Ascending aorta (tissue), 2 donors: ENCODE measurements at regions not wholly inside any gene's neighbourhood (a gene's known extent, or its start where the extent isn't known, plus 50 kb on each side); places are given as distances from the start of the nearest gene placed in this dataset.

Source experiments
- DNase-seq, 2 donors: peaks; one replicate each; pipeline ENCODE4 v3.0.0-alpha.2; 2019; ENCODE audit warnings: low spot score in 2 of 2
- H3K27ac ChIP-seq, 2 donors: fragments of 200-600 bp; sonication (generic); one replicate each; pipeline ENCODE4 v1.5.1; 2016 to 2017; ENCODE audit warnings: mild to moderate bottlenecking in 1 of 2
- H3K27me3 ChIP-seq: fragments of 200-600 bp; sonication (generic); one replicate; pipeline ENCODE4 v1.5.1; 2017
- H3K36me3 ChIP-seq, 2 donors: fragments of 200-600 bp; sonication (generic); one replicate each; pipeline ENCODE4 v1.5.1; 2016
- H3K4me1 ChIP-seq, 2 donors: fragments of 200-600 bp; sonication (generic); one replicate each; pipeline ENCODE4 v1.5.1; 2016 to 2017; ENCODE audit warnings: mild to moderate bottlenecking in 1 of 2
- H3K4me3 ChIP-seq, 2 donors: fragments of 200-600 bp; sonication (generic); one replicate each; pipeline ENCODE4 v1.5.1; 2016 to 2017; ENCODE audit warnings: mild to moderate bottlenecking in 1 of 2
- H3K9me3 ChIP-seq, 2 donors: fragments of 200-600 bp; sonication (generic); one replicate each; pipeline ENCODE4 v1.5.1; 2016
- CTCF ChIP-seq, 3 experiments: fragments of 200-600 bp in 2 of 3; fragments of 450-650 bp in 1 of 3; sonication (generic) in 2 of 3; IDR thresholded peaks; one replicate each; pipeline ENCODE4 v1.5.1; 2016 to 2019; ENCODE audit warnings: antibody characterized with exemption in 3 of 3, mild to moderate bottlenecking in 1 of 3, moderate library complexity in 1 of 3
- intact Hi-C: fragments of 100-400 bp; cut with DNase I; formaldehyde crosslinking; loops from one replicate; pipeline ENCODE4 v1.15.1; 2023

- DNase-seq = no peak
- no peak overlapping the region for H3K27ac ChIP-seq
- intact Hi-C loops = no loop called here
- H3K36me3 ChIP-seq = no peaks in the 10 kb centered on the region
- no peaks in the 10 kb centered on the region for H3K9me3 ChIP-seq
- no peak overlapping the region for H3K4me3 ChIP-seq
- no peaks in the 10 kb centered on the region for H3K27me3 ChIP-seq
- TF ChIP-seq CTCF (IDR thresholded peaks at IDR 0.05) = no peak
- peaks cover 0 to 5% of the 10 kb centered on the region in 2 donors for H3K4me1 ChIP-seq
Observed at GRCh38 chr18:44624052-44624451, 56.6 kb upstream of the SETBP1 start.

GRCh38 chr18:44625386-44625785, 55.3 kb upstream of the SETBP1 start:
- Histone ChIP-seq H3K27ac (no peak overlapping the region), H3K4me3 (no peak overlapping the region), H3K27me3 (no peaks in the 10 kb centered on the region), H3K9me3 (no peaks in the 10 kb centered on the region), H3K36me3 (no peaks in the 10 kb centered on the region), H3K4me1 (peaks cover 0 to 5% of the 10 kb centered on the region in 2 donors)
- no peak for TF ChIP-seq CTCF (IDR thresholded peaks at IDR 0.05)
- DNase-seq = no peak
- intact Hi-C loops = no loop called here

GRCh38 chr18:44626236-44626635, 54.5 kb upstream of the SETBP1 start:
- TF ChIP-seq CTCF (IDR thresholded peaks at IDR 0.05) = no peak
- no peak for DNase-seq
- Histone ChIP-seq H3K4me1 (peaks cover 0 to 5% of the 10 kb centered on the region in 2 donors), H3K9me3 (no peaks in the 10 kb centered on the region), H3K36me3 (no peaks in the 10 kb centered on the region), H3K4me3 (no peak overlapping the region), H3K27ac (no peak overlapping the region), H3K27me3 (no peaks in the 10 kb centered on the region)
- intact Hi-C loops = no loop called here

GRCh38 chr18:44626807-44627206, 53.9 kb upstream of the SETBP1 start:
- intact Hi-C loops = no loop called here
- H3K4me1 ChIP-seq = peaks cover 0 to 5% of the 10 kb centered on the region in 2 donors
- no peak for TF ChIP-seq CTCF (IDR thresholded peaks at IDR 0.05)
- H3K27ac ChIP-seq = no peak overlapping the region
- DNase-seq = no peak
- H3K4me3 ChIP-seq = no peak overlapping the region
- no peaks in the 10 kb centered on the region for H3K9me3 ChIP-seq
- H3K27me3 ChIP-seq = no peaks in the 10 kb centered on the region
- no peaks in the 10 kb centered on the region for H3K36me3 ChIP-seq

- no peaks in the 10 kb centered on the region for H3K36me3 ChIP-seq
- peaks cover 0 to 5% of the 10 kb centered on the region in 2 donors for H3K4me1 ChIP-seq
- no peaks in the 10 kb centered on the region for H3K27me3 ChIP-seq
- H3K4me3 ChIP-seq = no peak overlapping the region
- no peak overlapping the region for H3K27ac ChIP-seq
- no peak for DNase-seq
- intact Hi-C loops = no loop called here
- TF ChIP-seq CTCF (IDR thresholded peaks at IDR 0.05) = no peak
- no peaks in the 10 kb centered on the region for H3K9me3 ChIP-seq
Observed at GRCh38 chr18:44627280-44627679, 53.4 kb upstream of the SETBP1 start.

- H3K4me1 ChIP-seq = peaks cover 0 to 2% of the 10 kb centered on the region in 2 donors
- H3K27me3 ChIP-seq = no peaks in the 10 kb centered on the region
- H3K9me3 ChIP-seq = no peaks in the 10 kb centered on the region
- TF ChIP-seq CTCF (IDR thresholded peaks at IDR 0.05) = no peak
- no peak overlapping the region for H3K27ac ChIP-seq
- intact Hi-C loops = no loop called here
- H3K36me3 ChIP-seq = no peaks in the 10 kb centered on the region
- no peak overlapping the region for H3K4me3 ChIP-seq
- no peak for DNase-seq
Observed at GRCh38 chr18:44629406-44629805, 51.3 kb upstream of the SETBP1 start.
